ENCODE measurements at regions not wholly inside any gene's neighbourhood (a gene's known extent, or its start where the extent isn't known, plus 50 kb on each side); places are given as distances from the start of the nearest gene placed in this dataset.

DNA sequence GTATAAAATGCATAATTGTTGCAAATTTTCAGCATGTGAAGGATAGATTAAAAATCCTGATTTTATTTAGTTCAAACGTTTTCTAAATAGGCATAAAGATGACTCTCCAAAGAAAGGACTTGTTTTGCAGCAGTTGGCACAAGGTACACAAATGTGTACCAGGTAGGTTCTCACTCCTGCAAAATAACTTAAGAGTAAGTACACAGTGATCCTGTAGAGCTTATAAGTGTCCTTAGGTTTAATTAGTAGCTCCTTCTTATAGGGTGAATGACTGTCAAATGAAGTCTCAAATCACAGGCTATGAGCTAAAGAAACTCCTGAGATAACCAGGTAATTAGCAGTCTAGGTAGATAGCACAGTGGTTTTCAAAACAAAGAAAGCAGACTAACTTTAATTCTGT, 330.6 kb upstream of the MDGA2 start:
- Histone ChIP-seq H3K4me3 (no peak overlapping the region), H3K27ac (no peak overlapping the region), H3K36me3 (no peaks in the 10 kb centered on the region), H3K27me3 (no peaks in the 10 kb centered on the region), H3K9me3 (no peaks in the 10 kb centered on the region), H3K4me1 (no peaks in the 10 kb centered on the region)
- WGBS, 2 donors (ENCODE audit: low coverage in 1 of 2) = 17 to 41% methylated on average over 1 of the region's 1 CpG
- intact Hi-C loops (cut with DNase I; ENCODE audit: low total_unique reads) (no loop called here), in situ Hi-C loops (cut with MboI; ENCODE audit: low pct_ligation_motif_present in 1 of 4, low pct_unique_long_range_greater_than_20kb in 1 of 4, low sequenced_read_pairs in 3 of 4) (no loop called here)
- TF ChIP-seq, protein P1, sequence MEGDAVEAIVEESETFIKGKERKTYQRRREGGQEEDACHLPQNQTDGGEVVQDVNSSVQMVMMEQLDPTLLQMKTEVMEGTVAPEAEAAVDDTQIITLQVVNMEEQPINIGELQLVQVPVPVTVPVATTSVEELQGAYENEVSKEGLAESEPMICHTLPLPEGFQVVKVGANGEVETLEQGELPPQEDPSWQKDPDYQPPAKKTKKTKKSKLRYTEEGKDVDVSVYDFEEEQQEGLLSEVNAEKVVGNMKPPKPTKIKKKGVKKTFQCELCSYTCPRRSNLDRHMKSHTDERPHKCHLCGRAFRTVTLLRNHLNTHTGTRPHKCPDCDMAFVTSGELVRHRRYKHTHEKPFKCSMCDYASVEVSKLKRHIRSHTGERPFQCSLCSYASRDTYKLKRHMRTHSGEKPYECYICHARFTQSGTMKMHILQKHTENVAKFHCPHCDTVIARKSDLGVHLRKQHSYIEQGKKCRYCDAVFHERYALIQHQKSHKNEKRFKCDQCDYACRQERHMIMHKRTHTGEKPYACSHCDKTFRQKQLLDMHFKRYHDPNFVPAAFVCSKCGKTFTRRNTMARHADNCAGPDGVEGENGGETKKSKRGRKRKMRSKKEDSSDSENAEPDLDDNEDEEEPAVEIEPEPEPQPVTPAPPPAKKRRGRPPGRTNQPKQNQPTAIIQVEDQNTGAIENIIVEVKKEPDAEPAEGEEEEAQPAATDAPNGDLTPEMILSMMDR (IDR thresholded peaks at IDR 0.05) = no peak
- no peak for TF ChIP-seq POLR2A (IDR thresholded peaks at IDR 0.05)
- no peak for TF ChIP-seq POLR2AphosphoS5 (IDR thresholded peaks at IDR 0.05)
- no peak for TF ChIP-seq EP300 (IDR thresholded peaks at IDR 0.05; ENCODE audit: low read depth)
- DNase-seq = no peak

DNA sequence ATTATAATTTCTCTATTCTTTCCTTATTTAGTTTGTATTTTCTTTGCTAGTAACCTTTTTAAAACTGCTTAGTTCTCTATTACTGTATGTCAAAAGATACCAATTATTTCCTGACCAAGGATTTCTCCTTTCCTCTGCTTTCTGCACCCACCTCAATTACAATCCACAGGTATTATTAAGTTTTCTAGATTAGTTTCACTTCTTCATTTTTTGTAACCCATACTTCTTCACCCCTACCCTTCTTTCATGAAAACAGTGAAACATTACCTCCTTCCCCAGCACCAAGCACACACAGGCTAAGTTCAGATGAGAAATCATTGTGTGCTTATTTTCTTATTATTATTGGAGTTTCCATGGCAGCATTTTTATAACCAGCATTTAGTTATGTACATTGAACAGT, 318.5 kb upstream of the MDGA2 start:
- Histone ChIP-seq H3K4me1 (no peaks in the 10 kb centered on the region), H3K27me3 (no peaks in the 10 kb centered on the region), H3K27ac (no peak overlapping the region), H3K9me3 (no peaks in the 10 kb centered on the region), H3K4me3 (no peak overlapping the region), H3K36me3 (no peaks in the 10 kb centered on the region)
- no peak for DNase-seq
- TF ChIP-seq, protein P1 (IDR thresholded peaks at IDR 0.05) = no peak
- TF ChIP-seq POLR2AphosphoS5 (IDR thresholded peaks at IDR 0.05) = no peak
- no peak for TF ChIP-seq EP300 (IDR thresholded peaks at IDR 0.05; ENCODE audit: low read depth)
- TF ChIP-seq POLR2A (IDR thresholded peaks at IDR 0.05) = no peak
- in situ Hi-C loops (cut with MboI; ENCODE audit: low pct_ligation_motif_present in 1 of 4, low pct_unique_long_range_greater_than_20kb in 1 of 4, low sequenced_read_pairs in 3 of 4) = no loop called here
- intact Hi-C loops (cut with DNase I; ENCODE audit: low total_unique reads) = no loop called here

DNA sequence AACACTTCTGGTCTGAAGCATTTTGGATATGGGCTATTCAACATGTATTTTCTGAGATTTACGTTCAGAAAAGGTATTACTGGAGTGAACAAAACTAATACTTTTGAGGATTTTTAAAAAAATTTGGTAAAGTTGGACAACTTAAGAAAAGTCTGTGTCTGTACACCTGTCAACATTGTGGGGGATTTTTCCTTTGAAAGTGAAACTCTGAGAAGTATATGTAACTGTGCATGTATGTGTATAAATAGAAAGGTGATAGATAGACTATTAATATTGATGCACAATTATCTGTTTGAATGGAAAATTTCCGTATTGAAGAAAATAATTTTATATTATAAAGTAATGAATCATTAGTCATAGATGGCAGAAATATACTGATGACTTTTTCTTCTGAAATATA, 312.8 kb upstream of the MDGA2 start:
- 55 to 67% methylated on average over 2 of the region's 2 CpGs for WGBS, 2 donors (ENCODE audit: low coverage in 1 of 2)
- Histone ChIP-seq H3K9me3 (no peaks in the 10 kb centered on the region), H3K4me1 (no peaks in the 10 kb centered on the region), H3K27ac (no peak overlapping the region), H3K4me3 (no peak overlapping the region), H3K36me3 (no peaks in the 10 kb centered on the region), H3K27me3 (no peaks in the 10 kb centered on the region)
- DNase-seq = no peak
- TF ChIP-seq POLR2AphosphoS5 (IDR thresholded peaks at IDR 0.05) = no peak
- TF ChIP-seq, protein P1 (IDR thresholded peaks at IDR 0.05) = no peak
- TF ChIP-seq POLR2A (IDR thresholded peaks at IDR 0.05) = no peak
- TF ChIP-seq EP300 (IDR thresholded peaks at IDR 0.05; ENCODE audit: low read depth) = no peak
- in situ Hi-C loops (cut with MboI; ENCODE audit: low pct_ligation_motif_present in 1 of 4, low pct_unique_long_range_greater_than_20kb in 1 of 4, low sequenced_read_pairs in 3 of 4) = no loop called here
- intact Hi-C loops (cut with DNase I; ENCODE audit: low total_unique reads) = no loop called here

DNA sequence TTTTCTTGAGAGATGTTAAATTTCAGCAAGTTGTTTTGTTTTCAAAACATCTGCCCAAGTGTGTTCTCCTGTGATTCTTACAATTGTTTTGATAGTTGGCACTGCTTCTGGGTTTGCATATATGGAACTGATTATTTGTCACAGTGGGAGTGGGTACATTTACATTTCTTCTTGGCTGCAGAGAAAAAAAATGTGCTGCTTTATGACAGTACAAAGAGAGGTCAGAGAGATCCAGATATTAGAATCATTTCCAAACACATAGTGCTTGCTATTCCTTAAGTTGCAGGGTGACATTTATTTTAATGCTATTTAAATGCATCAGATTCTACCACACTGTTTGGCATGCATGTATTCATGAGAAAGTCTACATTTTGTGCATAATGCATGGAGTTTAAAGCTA, 303.5 kb upstream of the MDGA2 start:
- Histone ChIP-seq H3K9me3 (no peaks in the 10 kb centered on the region), H3K4me1 (no peaks in the 10 kb centered on the region), H3K4me3 (no peak overlapping the region), H3K36me3 (no peaks in the 10 kb centered on the region), H3K27me3 (no peaks in the 10 kb centered on the region), H3K27ac (no peak overlapping the region)
- in situ Hi-C loops (cut with MboI; ENCODE audit: low pct_ligation_motif_present in 1 of 4, low pct_unique_long_range_greater_than_20kb in 1 of 4, low sequenced_read_pairs in 3 of 4) = no loop called here
- TF ChIP-seq EP300 (IDR thresholded peaks at IDR 0.05; ENCODE audit: low read depth) (no peak), POLR2A (IDR thresholded peaks at IDR 0.05) (no peak), POLR2AphosphoS5 (IDR thresholded peaks at IDR 0.05) (no peak)
- TF ChIP-seq, protein P1 (IDR thresholded peaks at IDR 0.05) = no peak
- intact Hi-C loops (cut with DNase I; ENCODE audit: low total_unique reads) = no loop called here
- no peak for DNase-seq
